Kidney (tissue), 13 donors: ENCODE measurements at regions not wholly inside any gene's neighbourhood (a gene's known extent, or its start where the extent isn't known, plus 50 kb on each side); places are given as distances from the start of the nearest gene placed in this dataset.
"Not testable (repeated sequence)": the region's sequence is repeated elsewhere in the genome, so short reads cannot be mapped to it uniquely, and the experiment has no call there.

ENCODE experiments used
- DNase-seq, 5 donors: peaks; one replicate each; pipeline ENCODE4 v3.0.0-alpha.2; 2013 to 2020
- FAIRE-seq: peaks from 2 replicates; lab custom pipeline; 2012; peaks lifted over from hg19 to GRCh38; lab: Jason Lieb, UNC
- H3K27ac ChIP-seq, 2 donors: one replicate each; pipeline ENCODE4 v1.7.0; 2013; ENCODE audit warnings: low read depth in 2 of 2, low read length in 2 of 2, inconsistent platforms in 1 of 2
- H3K27me3 ChIP-seq: one replicate; pipeline ENCODE4 v1.7.1; 2013; ENCODE audit warnings: low read length, inconsistent platforms; ENCODE audit not compliant: control insufficient read depth, insufficient read depth
- H3K36me3 ChIP-seq, 3 donors: one replicate each; pipeline versions ENCODE4 v1.7.0 to v1.7.1; 2013; ENCODE audit warnings: low read length in 3 of 3, control low read depth in 1 of 3, inconsistent platforms in 1 of 3; ENCODE audit not compliant: insufficient read depth in 3 of 3, control insufficient read depth in 2 of 3
- H3K4me1 ChIP-seq, 3 donors: one replicate each; pipeline versions ENCODE4 v1.7.0 to v1.7.1; 2013; ENCODE audit warnings: low read length in 3 of 3, inconsistent platforms in 1 of 3, low read depth in 1 of 3; ENCODE audit not compliant: control insufficient read depth in 2 of 3, insufficient read depth in 2 of 3
- H3K4me3 ChIP-seq, 3 donors: one replicate each; pipeline versions ENCODE4 v1.7.0 to v1.8.1; 2013; ENCODE audit warnings: low read length in 3 of 3, control low read depth in 1 of 3, inconsistent platforms in 1 of 3
- H3K9ac ChIP-seq, 3 donors: one replicate each; pipeline versions ENCODE4 v1.7.0 to v1.7.1; 2013; ENCODE audit warnings: low read length in 3 of 3, control low read depth in 1 of 3, inconsistent platforms in 1 of 3
- H3K9me3 ChIP-seq, 3 donors: one replicate each; pipeline versions ENCODE4 v1.7.0 to v1.7.1; 2013; ENCODE audit warnings: low read length in 3 of 3, control low read depth in 1 of 3, inconsistent platforms in 1 of 3; ENCODE audit not compliant: control insufficient read depth in 2 of 3, insufficient read depth in 1 of 3
- CTCF ChIP-seq: IDR thresholded peaks from 3 replicates; pipeline ENCODE4 v1.5.1; 2012; ENCODE audit warnings: mild to moderate bottlenecking, moderate library complexity, borderline replicate concordance; ENCODE audit not compliant: insufficient read depth; ENCODE audit errors: extremely low read depth
- intact Hi-C: fragments of 100-400 bp; cut with DNase I; formaldehyde crosslinking; loops from one replicate; pipeline ENCODE4 v1.11.1; 2022
- donor health status: control.
- donor health status: control.
- donor health status: control.
- donor health status: control.
- donor health status: control.
- donor health status: DM: yes; HTN: yes; CAD: no.
- donor health status: Normal renal cell carcinoma (clear cell type).

- Histone ChIP-seq H3K4me1 (no peaks in the 10 kb centered on the region), H3K9me3 (no peaks in the 10 kb centered on the region), H3K4me3 (no peak overlapping the region), H3K27me3 (no peaks in the 10 kb centered on the region), H3K9ac (no peak overlapping the region), H3K27ac (no peak overlapping the region), H3K36me3 (no peaks in the 10 kb centered on the region)
- intact Hi-C loops: no loop called here
- no peak for FAIRE-seq
- TF ChIP-seq CTCF: no peak
- DNase-seq: no peak
Measured at GRCh38 chr13:69234171-69234570, 873.5 kb upstream of the ATXN8OS start.

GRCh38 chr13:69226427-69226826 lies 881.2 kb upstream of the ATXN8OS start:
- Histone ChIP-seq H3K4me1 (no peaks in the 10 kb centered on the region), H3K4me3 (no peak overlapping the region), H3K27me3 (no peaks in the 10 kb centered on the region), H3K36me3 (no peaks in the 10 kb centered on the region), H3K27ac (no peak overlapping the region), H3K9ac (no peak overlapping the region), H3K9me3 (no peaks in the 10 kb centered on the region)
- no peak for TF ChIP-seq CTCF
- FAIRE-seq (no peak), DNase-seq (no peak)
- intact Hi-C loops: no loop called here

- H3K27ac ChIP-seq, H3K4me1 ChIP-seq, DNase-seq, H3K4me3 ChIP-seq, H3K9ac ChIP-seq, intact Hi-C loops, H3K9me3 ChIP-seq, H3K27me3 ChIP-seq, H3K36me3 ChIP-seq, FAIRE-seq: not testable (repeated sequence)
Measured at GRCh38 chr13:69221633-69222498, 885.8 kb upstream of the ATXN8OS start.

- no peak for DNase-seq
- FAIRE-seq: no peak
- no peaks in the 10 kb centered on the region for H3K36me3 ChIP-seq
- H3K4me3 ChIP-seq: no peak overlapping the region
- H3K27me3 ChIP-seq: no peaks in the 10 kb centered on the region
- H3K27ac ChIP-seq: no peak overlapping the region
- H3K4me1 ChIP-seq: no peaks in the 10 kb centered on the region
- intact Hi-C loops: no loop called here
- no peak overlapping the region for H3K9ac ChIP-seq
- H3K9me3 ChIP-seq: no peaks in the 10 kb centered on the region
- TF ChIP-seq CTCF: no peak
Measured at GRCh38 chr13:69213396-69213795, 894.2 kb upstream of the ATXN8OS start.
